ENCODE measurements at regions not wholly inside any gene's neighbourhood (a gene's known extent, or its start where the extent isn't known, plus 50 kb on each side); places are given as distances from the start of the nearest gene placed in this dataset.

GRCh38 chr20:22863826-22864225, 171.3 kb upstream of the SSTR4 start (continued):
- no peak for TF ChIP-seq ZHX2 (IDR thresholded peaks at IDR 0.05; ENCODE audit: low read depth)
- no peak for TF ChIP-seq ZHX2 (CRISPR knock-in tag; IDR thresholded peaks at IDR 0.05; ENCODE audit: borderline replicate concordance)
- TF ChIP-seq ZNF616 (CRISPR knock-in tag; IDR thresholded peaks at IDR 0.05; ENCODE audit: low read depth) = no peak
- TF ChIP-seq ZNF678 (CRISPR knock-in tag; IDR thresholded peaks at IDR 0.05) = no peak
- TF ChIP-seq KDM5B (CRISPR knock-in tag; IDR thresholded peaks at IDR 0.05; ENCODE audit: borderline replicate concordance) = no peak

- no TSS peak for BruUV-seq (replicated peaks)
These were observed 168.2 kb upstream of the SSTR4 start for GRCh38 chr20:22866812-22867341.

More at GRCh38 chr20:22866812-22867341, 168.2 kb upstream of the SSTR4 start:
- TF ChIP-seq MEIS2 (CRISPR knock-in tag; IDR thresholded peaks at IDR 0.05) = no peak
- TF ChIP-seq TP53 (CRISPR knock-in tag; conservative IDR thresholded peaks at IDR 0.05) = no peak
- TF ChIP-seq YEATS4 (CRISPR knock-in tag; IDR thresholded peaks at IDR 0.05; ENCODE audit: borderline replicate concordance) = no peak
- no peak for TF ChIP-seq MNT (IDR thresholded peaks at IDR 0.05)
- no peak for TF ChIP-seq ZNF563 (CRISPR knock-in tag; IDR thresholded peaks at IDR 0.05)
- no peak for TF ChIP-seq GPN1 (CRISPR knock-in tag; IDR thresholded peaks at IDR 0.05; ENCODE audit: borderline replicate concordance)
- TF ChIP-seq, protein P1, sequence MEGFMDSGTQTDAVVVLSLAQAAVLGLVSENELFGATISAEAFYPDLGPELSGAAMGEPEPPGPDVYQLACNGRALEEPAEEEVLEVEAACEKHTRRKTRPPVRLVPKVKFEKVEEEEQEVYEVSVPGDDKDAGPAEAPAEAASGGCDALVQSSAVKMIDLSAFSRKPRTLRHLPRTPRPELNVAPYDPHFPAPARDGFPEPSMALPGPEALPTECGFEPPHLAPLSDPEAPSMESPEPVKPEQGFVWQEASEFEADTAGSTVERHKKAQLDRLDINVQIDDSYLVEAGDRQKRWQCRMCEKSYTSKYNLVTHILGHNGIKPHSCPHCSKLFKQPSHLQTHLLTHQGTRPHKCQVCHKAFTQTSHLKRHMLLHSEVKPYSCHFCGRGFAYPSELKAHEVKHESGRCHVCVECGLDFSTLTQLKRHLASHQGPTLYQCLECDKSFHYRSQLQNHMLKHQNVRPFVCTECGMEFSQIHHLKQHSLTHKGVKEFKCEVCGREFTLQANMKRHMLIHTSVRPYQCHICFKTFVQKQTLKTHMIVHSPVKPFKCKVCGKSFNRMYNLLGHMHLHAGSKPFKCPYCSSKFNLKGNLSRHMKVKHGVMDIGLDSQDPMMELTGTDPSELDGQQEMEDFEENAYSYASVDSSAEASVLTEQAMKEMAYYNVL (CRISPR knock-in tag; IDR thresholded peaks at IDR 0.05; ENCODE audit: borderline replicate concordance) = no peak
- no peak for FAIRE-seq
- intact Hi-C loops (cut with micrococcal nuclease; ENCODE audit: unreplicated experiment) (no loop called here), in situ Hi-C loops (cut with HindIII; ENCODE audit: extremely low pct_ligation_motif_present, low pct_unique_long_range_greater_than_20kb) (no loop called here)
- Histone ChIP-seq H3K4me3 (replicated peaks in 1 of 3; ENCODE audit: insufficient read depth in 1 of 3, low read depth in 2 of 3, low read length in 3 of 3) (no peak overlapping the region), H4K20me1 (ENCODE audit: insufficient read depth, low read length) (no peaks in the 10 kb centered on the region), H3K9ac (ENCODE audit: insufficient read depth, low read depth, low read length) (no peak overlapping the region), H3K9me3 (ENCODE audit: low read length) (no peaks in the 10 kb centered on the region), H3K4me1 (ENCODE audit: insufficient read depth, low read length) (no peaks in the 10 kb centered on the region), H3K79me2 (ENCODE audit: insufficient read depth, low read length) (no peaks in the 10 kb centered on the region), H3K4me2 (ENCODE audit: low read depth, low read length) (no peak overlapping the region), H3K27ac (ENCODE audit: extremely low read length, insufficient read depth, low read length) (no peak overlapping the region), H3K36me3 (replicated peaks in 1 of 2; ENCODE audit: control insufficient read depth in 1 of 2, insufficient read depth in 2 of 2, low read length in 2 of 2) (no peaks in the 10 kb centered on the region), H2AFZ (ENCODE audit: low read length) (no peak overlapping the region), H3K27me3 (ENCODE audit: control insufficient read depth in 1 of 2, insufficient read depth in 2 of 2, low read length in 2 of 2) (no peaks in the 10 kb centered on the region; a peak in 1 of 5 replicates)
- CTCF ChIA-PET (ENCODE audit: low intra/inter-chr PET ratio, low total read pairs) = no interaction called here
- no peak for ATAC-seq
- WGBS (ENCODE audit: low lambda C conversion rate) = 2% methylated on average over 2 of the region's 2 CpGs
- no peak for DNase-seq (ENCODE audit: low spot score)
- POLR2A ChIA-PET = no interaction called here

Data from HepG2 (cell line).